Uterus (tissue), 3 donors: ENCODE measurements at regions not wholly inside any gene's neighbourhood (a gene's known extent, or its start where the extent isn't known, plus 50 kb on each side); places are given as distances from the start of the nearest gene placed in this dataset.

ENCODE experiments used
- DNase-seq, 2 donors: peaks; one replicate each; pipeline ENCODE4 v3.0.0-alpha.2; 2019 to 2020
- H3K27ac ChIP-seq, 2 donors: fragments of 200-600 bp; sonication (generic); 1 replicate in 1 of 2; 2 replicates in 1 of 2; pipeline ENCODE4 v1.5.1; 2016 to 2018
- H3K27me3 ChIP-seq, 2 donors: fragments of 200-600 bp; sonication (generic); one replicate each; pipeline ENCODE4 v1.5.1; 2018 to 2019; ENCODE audit warnings: control low read depth in 1 of 2
- H3K36me3 ChIP-seq, 2 donors: fragments of 200-600 bp; sonication (generic); one replicate each; pipeline ENCODE4 v1.5.1; 2019; ENCODE audit warnings: control low read depth in 1 of 2
- H3K4me1 ChIP-seq, 2 donors: fragments of 200-600 bp; sonication (generic); one replicate each; pipeline ENCODE4 v1.5.1; 2018 to 2019; ENCODE audit warnings: control low read depth in 1 of 2
- H3K4me3 ChIP-seq, 2 donors: fragments of 200-600 bp; sonication (generic); 1 replicate in 1 of 2; 2 replicates in 1 of 2; pipeline ENCODE4 v1.5.1; 2018 to 2019; ENCODE audit warnings: mild to moderate bottlenecking in 1 of 2
- H3K9me3 ChIP-seq, 2 donors: fragments of 200-600 bp; sonication (generic); one replicate each; pipeline ENCODE4 v1.5.1; 2019; ENCODE audit warnings: control low read depth in 1 of 2
- POLR2A ChIP-seq, 2 donors: fragments of 450-650 bp; IDR thresholded peaks; one replicate each; pipeline ENCODE4 v1.6.1; 2016; ENCODE audit warnings: antibody characterized with exemption in 2 of 2, mild to moderate bottlenecking in 1 of 2, moderate library complexity in 1 of 2
- intact Hi-C: fragments of 100-400 bp; cut with DNase I; formaldehyde crosslinking; loops from one replicate; pipeline ENCODE4 v1.15.1; 2023; ENCODE audit warnings: low total_unique reads
- TF ChIP-seq, protein P1 (sequence below), 4 experiments: fragments of 200-600 bp in 2 of 4; fragments of 450-650 bp in 2 of 4; sonication (generic) in 2 of 4; IDR thresholded peaks; one replicate each; pipeline ENCODE4 v1.5.1; 2016 to 2019; ENCODE audit warnings: antibody characterized with exemption in 4 of 4, mild to moderate bottlenecking in 2 of 4, moderate library complexity in 1 of 4
- donor health status: DM: yes; HTN: yes; CAD: no.

DNA sequence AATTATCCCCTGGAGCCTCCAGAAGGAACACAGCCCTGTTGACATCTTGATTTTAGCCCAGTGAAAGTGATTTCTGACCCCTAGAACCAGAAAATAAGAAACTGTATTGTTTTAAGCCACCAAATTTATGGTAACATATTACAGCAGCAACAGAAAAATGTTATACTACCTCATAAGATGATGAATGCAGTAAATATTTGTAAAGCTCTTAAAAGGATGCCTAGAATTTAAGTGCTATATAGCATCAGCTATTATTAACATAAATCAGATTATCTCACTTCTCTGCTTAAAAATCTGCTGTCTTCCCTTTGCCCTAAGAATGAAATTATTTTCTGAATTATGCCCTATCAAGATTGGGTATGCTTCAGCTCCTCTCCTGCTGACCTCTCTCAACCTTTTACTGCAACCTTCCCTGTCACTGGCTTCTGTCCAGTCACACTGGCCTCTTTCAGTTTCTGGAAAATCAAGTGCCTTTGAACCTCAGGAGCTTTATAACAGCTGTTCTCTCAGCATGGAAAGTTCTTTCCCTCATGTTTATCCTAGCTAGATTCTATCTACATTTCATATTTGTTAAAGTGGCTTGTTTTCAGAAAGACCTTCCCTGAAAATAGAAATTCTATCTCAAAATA lies 78.9 kb downstream of the GPR37 start:
- Histone ChIP-seq H3K36me3 (no peaks in the 10 kb centered on the region), H3K27ac (no peak overlapping the region), H3K4me1 (no peaks in the 10 kb centered on the region), H3K27me3 (no peaks in the 10 kb centered on the region), H3K9me3 (no peaks in the 10 kb centered on the region), H3K4me3 (no peak overlapping the region)
- intact Hi-C loops: no loop called here
- no peak for TF ChIP-seq POLR2A (IDR thresholded peaks at IDR 0.05)
- TF ChIP-seq, protein P1, sequence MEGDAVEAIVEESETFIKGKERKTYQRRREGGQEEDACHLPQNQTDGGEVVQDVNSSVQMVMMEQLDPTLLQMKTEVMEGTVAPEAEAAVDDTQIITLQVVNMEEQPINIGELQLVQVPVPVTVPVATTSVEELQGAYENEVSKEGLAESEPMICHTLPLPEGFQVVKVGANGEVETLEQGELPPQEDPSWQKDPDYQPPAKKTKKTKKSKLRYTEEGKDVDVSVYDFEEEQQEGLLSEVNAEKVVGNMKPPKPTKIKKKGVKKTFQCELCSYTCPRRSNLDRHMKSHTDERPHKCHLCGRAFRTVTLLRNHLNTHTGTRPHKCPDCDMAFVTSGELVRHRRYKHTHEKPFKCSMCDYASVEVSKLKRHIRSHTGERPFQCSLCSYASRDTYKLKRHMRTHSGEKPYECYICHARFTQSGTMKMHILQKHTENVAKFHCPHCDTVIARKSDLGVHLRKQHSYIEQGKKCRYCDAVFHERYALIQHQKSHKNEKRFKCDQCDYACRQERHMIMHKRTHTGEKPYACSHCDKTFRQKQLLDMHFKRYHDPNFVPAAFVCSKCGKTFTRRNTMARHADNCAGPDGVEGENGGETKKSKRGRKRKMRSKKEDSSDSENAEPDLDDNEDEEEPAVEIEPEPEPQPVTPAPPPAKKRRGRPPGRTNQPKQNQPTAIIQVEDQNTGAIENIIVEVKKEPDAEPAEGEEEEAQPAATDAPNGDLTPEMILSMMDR (IDR thresholded peaks at IDR 0.05): no peak
- no peak for DNase-seq

DNA sequence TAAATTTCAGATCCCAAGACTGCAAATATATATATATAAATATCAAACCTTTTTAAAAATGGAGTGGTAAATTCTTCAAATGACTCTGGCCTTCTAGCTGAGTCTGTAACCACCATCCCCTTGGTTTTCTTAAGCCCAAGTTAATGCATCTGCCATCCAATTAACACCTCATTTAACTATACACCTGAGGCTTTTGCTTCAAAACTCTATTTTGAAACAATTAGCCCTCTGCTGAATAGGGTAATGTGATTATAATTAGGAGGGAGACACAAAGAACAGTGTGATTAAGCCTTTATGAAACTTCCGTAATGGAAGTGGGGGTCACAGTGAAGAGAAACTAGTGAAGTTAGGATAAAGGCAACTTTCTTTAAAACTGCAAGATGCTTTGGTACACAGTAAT lies 83.6 kb downstream of the GPR37 start:
- intact Hi-C loops: no loop called here
- TF ChIP-seq, protein P1 (IDR thresholded peaks at IDR 0.05): no peak
- no peak for TF ChIP-seq POLR2A (IDR thresholded peaks at IDR 0.05)
- DNase-seq: no peak

DNA sequence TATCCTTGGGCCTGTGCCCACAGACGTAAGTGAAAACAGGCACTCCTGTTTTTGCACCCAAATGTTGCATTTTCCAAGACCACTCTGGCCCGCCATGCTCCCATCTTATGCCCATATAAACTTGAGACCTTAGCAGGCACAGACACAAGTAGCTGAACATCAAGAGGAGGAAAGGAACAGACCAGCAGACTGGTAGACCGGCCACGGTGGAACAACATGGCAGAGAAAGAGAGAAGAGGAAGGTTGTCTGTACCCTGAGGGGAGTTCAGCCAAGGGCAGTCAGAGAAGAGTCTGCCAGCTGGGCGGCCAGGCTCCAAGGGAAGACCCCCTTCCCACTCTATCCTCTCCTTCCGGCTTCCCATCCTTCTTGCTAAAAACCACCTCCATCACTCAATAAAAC lies 85.3 kb downstream of the GPR37 start:
- H3K36me3 ChIP-seq: no peaks in the 10 kb centered on the region
- no peak for DNase-seq
- H3K27me3 ChIP-seq: no peaks in the 10 kb centered on the region
- H3K4me3 ChIP-seq: no peak overlapping the region
- no peak for TF ChIP-seq POLR2A (IDR thresholded peaks at IDR 0.05)
- TF ChIP-seq, protein P1 (IDR thresholded peaks at IDR 0.05): no peak
- intact Hi-C loops: no loop called here
- no peak overlapping the region for H3K27ac ChIP-seq
- no peaks in the 10 kb centered on the region for H3K4me1 ChIP-seq
- no peaks in the 10 kb centered on the region for H3K9me3 ChIP-seq

More for the DNA sequence above, 83.6 kb downstream of the GPR37 start:
- H3K27me3 ChIP-seq: no peaks in the 10 kb centered on the region
- no peaks in the 10 kb centered on the region for H3K4me1 ChIP-seq
- no peaks in the 10 kb centered on the region for H3K9me3 ChIP-seq
- no peak overlapping the region for H3K4me3 ChIP-seq
- no peak overlapping the region for H3K27ac ChIP-seq
- H3K36me3 ChIP-seq: no peaks in the 10 kb centered on the region

DNA sequence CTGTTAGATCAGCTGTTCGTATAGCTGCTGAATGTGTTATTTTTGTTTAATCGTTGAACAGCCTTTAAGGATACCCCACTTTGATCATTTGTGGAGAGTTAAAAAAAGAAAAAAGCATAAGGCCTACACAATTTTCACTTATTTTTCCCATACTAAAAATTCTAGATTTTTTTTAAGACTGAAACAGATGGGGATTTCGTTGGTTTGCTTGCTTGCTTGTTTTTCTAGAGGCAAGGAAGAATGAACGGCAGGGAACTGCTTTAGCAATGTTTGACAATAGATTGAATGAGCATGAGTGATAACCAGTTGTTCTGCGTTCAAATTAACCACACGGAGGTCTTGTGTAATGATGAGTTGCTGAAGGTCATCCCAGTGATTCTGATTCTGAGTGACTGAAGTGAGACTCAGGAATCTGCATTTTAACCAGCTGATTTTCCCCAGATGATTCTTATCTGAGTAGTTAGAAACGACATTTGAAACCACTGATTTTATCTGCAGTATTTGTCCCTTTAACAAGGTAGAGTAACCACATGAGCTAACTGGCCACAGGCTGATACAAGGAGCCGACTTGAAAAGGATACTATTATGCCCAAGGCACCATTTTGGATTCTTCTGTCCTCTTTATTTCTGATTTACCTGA lies 85.9 kb downstream of the GPR37 start:
- intact Hi-C loops: no loop called here
- Histone ChIP-seq H3K4me3 (no peak overlapping the region), H3K36me3 (no peaks in the 10 kb centered on the region), H3K9me3 (no peaks in the 10 kb centered on the region), H3K27ac (no peak overlapping the region), H3K27me3 (no peaks in the 10 kb centered on the region), H3K4me1 (no peaks in the 10 kb centered on the region)
- DNase-seq: no peak
- no peak for TF ChIP-seq POLR2A (IDR thresholded peaks at IDR 0.05)
- TF ChIP-seq, protein P1 (IDR thresholded peaks at IDR 0.05): no peak

DNA sequence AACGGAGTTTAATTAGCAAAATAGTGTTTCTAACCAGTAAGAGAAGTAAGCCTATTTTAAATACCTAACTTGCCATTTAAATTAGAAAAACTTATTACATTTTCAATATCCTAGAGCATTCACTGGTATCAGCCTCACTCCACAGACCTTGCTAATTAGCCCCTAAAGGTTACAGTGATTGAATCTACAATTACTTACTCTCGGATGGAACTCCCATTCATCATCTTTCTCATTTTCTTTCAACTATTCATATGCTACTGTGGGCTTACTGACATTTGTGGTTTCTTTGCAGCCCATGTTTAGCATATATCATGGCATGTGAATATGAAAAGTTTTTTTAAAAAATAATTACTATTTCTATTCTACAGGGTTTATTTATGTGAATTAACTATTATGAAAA lies 86.4 kb downstream of the GPR37 start:
- H3K36me3 ChIP-seq: no peaks in the 10 kb centered on the region

More for the DNA sequence above, 86.4 kb downstream of the GPR37 start:
- no peak for TF ChIP-seq POLR2A (IDR thresholded peaks at IDR 0.05)
- TF ChIP-seq, protein P1 (IDR thresholded peaks at IDR 0.05): no peak
- Histone ChIP-seq H3K4me3 (no peak overlapping the region), H3K27ac (no peak overlapping the region), H3K9me3 (no peaks in the 10 kb centered on the region), H3K4me1 (no peaks in the 10 kb centered on the region), H3K27me3 (no peaks in the 10 kb centered on the region)
- no peak for DNase-seq
- intact Hi-C loops: no loop called here
